PC-9 (cell line): ENCODE measurements at regions not wholly inside any gene's neighbourhood (a gene's known extent, or its start where the extent isn't known, plus 50 kb on each side); places are given as distances from the start of the nearest gene placed in this dataset.

Experiments used
- CTCF ChIP-seq: fragments of 200-600 bp; sonication (generic); conservative IDR thresholded peaks from 2 replicates; pipeline ENCODE4 v1.6.1; 2017; ENCODE audit warnings: mixed run types, antibody characterized with exemption, mild to moderate bottlenecking, moderate library complexity
- EZH2 ChIP-seq: fragments of 200-600 bp; sonication (generic); IDR thresholded peaks from 2 replicates; pipeline ENCODE4 v1.8.0; 2017; ENCODE audit warnings: antibody characterized with exemption, low read depth

- TF ChIP-seq CTCF: no peak
- TF ChIP-seq EZH2: no peak
Observed at GRCh38 chr2:226063704-226064440, 664.4 kb downstream of the NYAP2 start.
